K562 (cell line): ENCODE measurements at regions not wholly inside any gene's neighbourhood (a gene's known extent, or its start where the extent isn't known, plus 50 kb on each side); places are given as distances from the start of the nearest gene placed in this dataset.

ENCODE experiments used
- ATAC-seq: fragments of 200-7000 bp; cut with Tn5 transposase; 3 replicates; pipeline ENCODE4 v1.9.1; 2020; ENCODE audit warnings: moderate library complexity
- BruUV-seq: library from RNA; stranded (reverse); fragments of 400-500 nt; replicated peaks from 2 replicates; lab custom pipeline; 2021; lab: Mats Ljungman, UMichigan
- CTCF ChIA-PET: fragments of 300-600 bp; formaldehyde crosslinking; extraction: SDS; loops from one replicate; lab custom pipeline; 2021; ENCODE audit warnings: low intra/inter-chr PET ratio; lab: Yijun Ruan, JAX
- POLR2A ChIA-PET: fragments of 300-600, 350-650 bp; sonication (Branson Sonifier 250); formaldehyde crosslinking; extraction: SDS; loops from one replicate; lab custom pipeline; 2021; ENCODE audit warnings: antibody characterized with exemption, inconsistent platforms; lab: Yijun Ruan, JAX
- DNase-seq, 4 experiments: peaks; one replicate each; pipeline versions ENCODE4 v3.0.0 to v3.0.0-alpha.2; 2011 to 2018; ENCODE audit warnings: low spot score in 3 of 4, mixed read lengths in 3 of 4; ENCODE audit errors: extremely low read depth in 1 of 4
- FAIRE-seq: peaks from 2 replicates; lab custom pipeline; 2011; peaks lifted over from hg19 to GRCh38; lab: Jason Lieb, UNC
- H2AFZ ChIP-seq: 2 replicates; pipeline ENCODE4 v1.6.0; 2011; ENCODE audit warnings: low read depth, low read length, control low read depth, inconsistent platforms
- H3K27ac ChIP-seq: fragments of 200-600 bp; 3 replicates; pipeline ENCODE4 v1.8.0; 2011; ENCODE audit warnings: low read depth, mild to moderate bottlenecking, control low read depth, inconsistent platforms, low read length, moderate library complexity, mixed read lengths; ENCODE audit errors: extremely low read depth
- H3K27me3 ChIP-seq, 2 experiments: fragments of 300-600 bp in 1 of 2; 2 replicates in 1 of 2; 3 replicates in 1 of 2; pipeline versions ENCODE4 v1.6.0 to v1.8.0; 2011; ENCODE audit warnings: inconsistent platforms in 2 of 2, low read length in 2 of 2, mild to moderate bottlenecking in 1 of 2, mixed read lengths in 1 of 2, moderate library complexity in 1 of 2; ENCODE audit not compliant: control insufficient read depth in 2 of 2, insufficient read depth in 2 of 2
- H3K36me3 ChIP-seq: fragments of 300-600 bp; 3 replicates; pipeline ENCODE4 v1.8.0; 2011; ENCODE audit warnings: mild to moderate bottlenecking, low read length, inconsistent platforms; ENCODE audit not compliant: control insufficient read depth, insufficient read depth
- H3K4me1 ChIP-seq, 2 experiments: fragments of 200-600 bp in 1 of 2; replicated peaks in 1 of 2; 2 replicates in 1 of 2; 3 replicates in 1 of 2; pipeline versions ENCODE4 v1.5.1 to v1.8.0; 2011; ENCODE audit warnings: inconsistent platforms in 2 of 2, low read length in 2 of 2, mild to moderate bottlenecking in 1 of 2, mixed read lengths in 1 of 2, moderate library complexity in 1 of 2; ENCODE audit not compliant: control insufficient read depth in 2 of 2, insufficient read depth in 2 of 2
- H3K4me2 ChIP-seq: 2 replicates; pipeline ENCODE4 v1.6.1; 2011; ENCODE audit warnings: low read length, control low read depth, inconsistent platforms, mixed read lengths; ENCODE audit not compliant: insufficient read depth
- H3K4me3 ChIP-seq: fragments of 200-600 bp; sonication (generic), shearing (Covaris generic); 2 replicates; pipeline ENCODE4 v1.5.1; 2016; ENCODE audit warnings: control low read depth, inconsistent platforms
- H3K79me2 ChIP-seq: fragments of 200-600 bp; 3 replicates; pipeline ENCODE4 v1.8.0; 2011; ENCODE audit warnings: low read length, inconsistent platforms; ENCODE audit not compliant: control insufficient read depth, insufficient read depth
- H3K9ac ChIP-seq, 2 experiments: 2 replicates each; pipeline versions ENCODE4 v1.6.0 to v1.6.1; 2011; ENCODE audit warnings: low read depth in 2 of 2, low read length in 2 of 2, control low read depth in 1 of 2, inconsistent platforms in 1 of 2, mild to moderate bottlenecking in 1 of 2, mixed read lengths in 1 of 2; ENCODE audit not compliant: insufficient read depth in 1 of 2
- H3K9me1 ChIP-seq: one replicate; pipeline ENCODE4 v1.6.0; 2011; ENCODE audit warnings: inconsistent platforms, mild to moderate bottlenecking, low read length, moderate library complexity; ENCODE audit not compliant: control insufficient read depth, insufficient read depth
- H3K9me3 ChIP-seq: replicated peaks from 2 replicates; pipeline ENCODE4 v1.5.1; 2011; ENCODE audit warnings: low read depth, low read length, inconsistent platforms; ENCODE audit not compliant: control insufficient read depth, insufficient read depth
- H4K20me1 ChIP-seq: replicated peaks from 2 replicates; pipeline ENCODE4 v1.6.1; 2011; ENCODE audit warnings: low read length, inconsistent platforms, mixed read lengths; ENCODE audit not compliant: control insufficient read depth, insufficient read depth
- ATF6 ChIP-seq: sonication (generic); formaldehyde crosslinking; IDR thresholded peaks from 2 replicates; pipeline ENCODE4 v1.4.0; 2020; ENCODE audit warnings: mild to moderate bottlenecking, missing genetic modification reagents
- GTF2E2 ChIP-seq: fragments of 200-800 bp; sonication (Bioruptor generic); IDR thresholded peaks from 2 replicates; pipeline ENCODE4 v1.6.1; 2016; ENCODE audit warnings: missing genetic modification characterization, missing compliant biosample characterization
- KAT7 ChIP-seq: sonication (generic); formaldehyde crosslinking; IDR thresholded peaks from 2 replicates; pipeline ENCODE4 v1.8.0; 2022; ENCODE audit warnings: missing genetic modification reagents, mild to moderate bottlenecking, borderline replicate concordance
- RBM14 ChIP-seq: fragments of 200-400 bp; formaldehyde crosslinking; IDR thresholded peaks from 2 replicates; pipeline ENCODE4 v1.6.1; 2018; ENCODE audit warnings: low read depth, mild to moderate bottlenecking, low read length, moderate library complexity, borderline replicate concordance; ENCODE audit not compliant: insufficient read depth
- ZNF280B ChIP-seq: fragments of 250-450 bp; sonication (Bioruptor Pico); IDR thresholded peaks from 2 replicates; pipeline ENCODE4 v1.5.1; 2021; ENCODE audit warnings: mild to moderate bottlenecking
- ZNF282 ChIP-seq: sonication (generic); formaldehyde crosslinking; IDR thresholded peaks from 2 replicates; pipeline ENCODE4 v1.8.1; 2023; ENCODE audit warnings: missing genetic modification reagents
- WGBS: fragments of 100-300 bp; shearing (Covaris generic); methylation state at CpG from one replicate; pipeline ENCODE4 v1.1.6; 2016; ENCODE audit warnings: low coverage, mixed read lengths; ENCODE audit not compliant: insufficient coverage; ENCODE audit errors: missing lambda C conversion rate; 5-methylcytosine and 5-hydroxymethylcytosine counted together
- in situ Hi-C: fragments of 300-500 bp; cut with MboI; formaldehyde crosslinking; loops from 4 replicates; pipeline ENCODE4 v1.15.0; 2018; ENCODE audit warnings: inconsistent platforms, mixed read lengths
- intact Hi-C: fragments of 100-400 bp; cut with micrococcal nuclease; formaldehyde crosslinking; loops from 2 replicates; pipeline ENCODE4 v1.14.2; 2022
- TF ChIP-seq, protein P1 (sequence below): fragments of 250-450 bp; sonication (Bioruptor Pico); IDR thresholded peaks from 2 replicates; pipeline ENCODE4 v1.4.0; 2020; ENCODE audit warnings: mild to moderate bottlenecking, moderate library complexity
- TF ChIP-seq, protein P2 (sequence below): sonication (generic); formaldehyde crosslinking; IDR thresholded peaks from 2 replicates; pipeline ENCODE4 v1.8.0; 2022; ENCODE audit warnings: missing genetic modification reagents, mild to moderate bottlenecking, borderline replicate concordance

DNA sequence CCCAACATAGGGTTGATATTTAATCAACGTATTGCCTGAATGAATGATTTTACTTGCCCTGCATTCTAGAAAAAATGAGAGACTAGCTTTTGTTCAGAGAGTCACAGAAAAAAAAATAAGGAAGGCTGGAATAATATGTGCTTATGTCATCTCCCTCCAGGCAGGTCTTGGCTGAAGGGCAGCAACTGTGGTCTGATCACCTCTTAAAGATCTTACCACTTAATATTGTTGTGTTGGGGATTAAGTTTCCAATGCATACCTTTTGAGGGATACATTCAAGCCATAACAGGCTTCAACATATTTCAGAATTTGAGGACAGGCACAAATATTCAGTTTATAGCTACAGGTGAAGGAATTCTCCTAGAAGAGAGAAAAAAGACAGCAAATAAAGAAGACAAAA is 157.3 kb upstream of the S1PR3 start:
- ChIA-PET CTCF (no interaction called here), POLR2A (no interaction called here)
- Histone ChIP-seq H3K4me2 (no peak overlapping the region), H3K27ac (no peak overlapping the region), H3K27me3 (no peaks in the 10 kb centered on the region; a peak in 1 of 5 replicates), H3K9me3 (no peaks in the 10 kb centered on the region; the same call in 1 of the 2 replicates), H4K20me1 (no peaks in the 10 kb centered on the region), H3K4me1 (no peaks in the 10 kb centered on the region; a peak in 2 of 5 replicates), H3K9me1 (no peaks in the 10 kb centered on the region), H3K36me3 (no peaks in the 10 kb centered on the region), H2AFZ (no peak overlapping the region), H3K9ac (no peak overlapping the region), H3K79me2 (no peaks in the 10 kb centered on the region), H3K4me3 (no peak overlapping the region)
- no TSS peak for BruUV-seq
- intact Hi-C loops, result no loop called here
- DNase-seq (no peak), FAIRE-seq (no peak), ATAC-seq (no peak)
- TF ChIP-seq KAT7 (CRISPR knock-in tag) (no peak), ZNF280B (CRISPR knock-in tag) (no peak), ZNF282 (no peak), GTF2E2 (tag) (no peak), ATF6 (CRISPR knock-in tag) (no peak), RBM14 (no peak)
- TF ChIP-seq, protein P1, sequence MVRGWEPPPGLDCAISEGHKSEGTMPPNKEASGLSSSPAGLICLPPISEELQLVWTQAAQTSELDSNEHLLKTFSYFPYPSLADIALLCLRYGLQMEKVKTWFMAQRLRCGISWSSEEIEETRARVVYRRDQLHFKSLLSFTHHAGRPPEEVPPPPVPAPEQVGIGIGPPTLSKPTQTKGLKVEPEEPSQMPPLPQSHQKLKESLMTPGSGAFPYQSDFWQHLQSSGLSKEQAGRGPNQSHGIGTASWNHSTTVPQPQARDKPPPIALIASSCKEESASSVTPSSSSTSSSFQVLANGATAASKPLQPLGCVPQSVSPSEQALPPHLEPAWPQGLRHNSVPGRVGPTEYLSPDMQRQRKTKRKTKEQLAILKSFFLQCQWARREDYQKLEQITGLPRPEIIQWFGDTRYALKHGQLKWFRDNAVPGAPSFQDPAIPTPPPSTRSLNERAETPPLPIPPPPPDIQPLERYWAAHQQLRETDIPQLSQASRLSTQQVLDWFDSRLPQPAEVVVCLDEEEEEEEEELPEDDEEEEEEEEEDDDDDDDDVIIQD (CRISPR knock-in tag), result no peak
- TF ChIP-seq, protein P2, sequence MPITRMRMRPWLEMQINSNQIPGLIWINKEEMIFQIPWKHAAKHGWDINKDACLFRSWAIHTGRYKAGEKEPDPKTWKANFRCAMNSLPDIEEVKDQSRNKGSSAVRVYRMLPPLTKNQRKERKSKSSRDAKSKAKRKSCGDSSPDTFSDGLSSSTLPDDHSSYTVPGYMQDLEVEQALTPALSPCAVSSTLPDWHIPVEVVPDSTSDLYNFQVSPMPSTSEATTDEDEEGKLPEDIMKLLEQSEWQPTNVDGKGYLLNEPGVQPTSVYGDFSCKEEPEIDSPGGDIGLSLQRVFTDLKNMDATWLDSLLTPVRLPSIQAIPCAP (CRISPR knock-in tag), result no peak
- 0% methylated on average over 1 of the region's 1 CpG for WGBS
- in situ Hi-C loops, result no loop called here
